Mesodermal cell (in vitro differentiated cells): ENCODE measurements at regions not wholly inside any gene's neighbourhood (a gene's known extent, or its start where the extent isn't known, plus 50 kb on each side); places are given as distances from the start of the nearest gene placed in this dataset.

Source experiments
- H3K27ac ChIP-seq: 2 replicates; pipeline ENCODE4 v1.7.0; 2013; ENCODE audit warnings: mild to moderate bottlenecking, low read depth, low read length, moderate library complexity; ENCODE audit not compliant: severe bottlenecking
- H3K36me3 ChIP-seq: 2 replicates; pipeline ENCODE4 v1.7.1; 2013; ENCODE audit warnings: mild to moderate bottlenecking, low read length, moderate library complexity; ENCODE audit not compliant: control insufficient read depth, insufficient read depth
- H3K4me1 ChIP-seq: one replicate; pipeline ENCODE4 v1.7.1; 2013; ENCODE audit warnings: mild to moderate bottlenecking, low read length; ENCODE audit not compliant: insufficient read depth, control insufficient read depth, poor library complexity, severe bottlenecking
- H3K4me3 ChIP-seq: 2 replicates; pipeline ENCODE4 v1.7.0; 2013; ENCODE audit warnings: low read length, control low read depth, mild to moderate bottlenecking; ENCODE audit not compliant: insufficient read depth, poor library complexity, severe bottlenecking; ENCODE audit errors: extremely low read depth
- H3K9me3 ChIP-seq: 2 replicates; pipeline ENCODE4 v1.7.1; 2013; ENCODE audit warnings: mild to moderate bottlenecking, low read length, moderate library complexity; ENCODE audit not compliant: control insufficient read depth
- WGBS, 2 experiments: methylation state at CpG; one replicate each; pipeline ENCODE4 v1.1.5; 2013; ENCODE audit warnings: missing lambda C conversion rate in 2 of 2; ENCODE audit not compliant: insufficient coverage in 2 of 2; 5-methylcytosine and 5-hydroxymethylcytosine counted together

DNA sequence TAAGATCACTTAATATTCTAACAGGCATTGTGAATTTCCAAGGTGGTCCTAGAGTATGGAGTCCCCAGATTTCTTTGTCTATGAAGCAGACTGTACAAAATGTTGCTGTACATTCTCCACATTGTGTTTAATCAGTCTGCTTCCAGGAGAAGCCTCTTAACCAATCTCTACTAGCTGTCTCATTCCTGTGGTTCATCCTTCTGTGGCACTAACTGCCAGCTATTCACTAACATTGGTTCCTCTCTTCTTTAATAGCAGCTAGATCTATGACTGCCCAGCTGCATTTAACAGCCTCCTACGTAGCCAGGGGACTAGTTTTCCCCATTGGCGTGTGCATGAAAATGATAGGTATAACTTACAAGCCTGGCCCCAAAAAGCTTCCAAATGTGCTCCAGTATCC is 395.4 kb downstream of the SAMD5 start:
- Histone ChIP-seq H3K36me3 (no peaks in the 10 kb centered on the region), H3K4me1 (peaks cover 10% of the 10 kb centered on the region), H3K4me3 (no peak overlapping the region), H3K9me3 (no peaks in the 10 kb centered on the region), H3K27ac (no peak overlapping the region)
- 88% methylated on average over 2 of the region's 2 CpGs; no CpG with 5 or more reads in 1 of the 2 experiments for WGBS, 2 experiments

- Histone ChIP-seq H3K36me3 (no peaks in the 10 kb centered on the region), H3K9me3 (no peaks in the 10 kb centered on the region), H3K4me1 (peaks cover 10% of the 10 kb centered on the region), H3K27ac (no peak overlapping the region), H3K4me3 (no peak overlapping the region)
- WGBS, 2 experiments, result 100% methylated on average over 1 of the region's 4 CpGs; no CpG with 5 or more reads in 1 of the 2 experiments
These were observed 395.9 kb downstream of the SAMD5 start for GRCh38 chr6:147904416-147904815.

- no peaks in the 10 kb centered on the region for H3K9me3 ChIP-seq
- peaks cover 10% of the 10 kb centered on the region for H3K4me1 ChIP-seq
- no peaks in the 10 kb centered on the region for H3K36me3 ChIP-seq
- no peak overlapping the region for H3K4me3 ChIP-seq
- WGBS, 2 experiments, result 80 to 100% methylated on average over 1 of the region's 3 CpGs
- H3K27ac ChIP-seq, result no peak overlapping the region
These were observed 397.2 kb downstream of the SAMD5 start for GRCh38 chr6:147905711-147906110.

DNA sequence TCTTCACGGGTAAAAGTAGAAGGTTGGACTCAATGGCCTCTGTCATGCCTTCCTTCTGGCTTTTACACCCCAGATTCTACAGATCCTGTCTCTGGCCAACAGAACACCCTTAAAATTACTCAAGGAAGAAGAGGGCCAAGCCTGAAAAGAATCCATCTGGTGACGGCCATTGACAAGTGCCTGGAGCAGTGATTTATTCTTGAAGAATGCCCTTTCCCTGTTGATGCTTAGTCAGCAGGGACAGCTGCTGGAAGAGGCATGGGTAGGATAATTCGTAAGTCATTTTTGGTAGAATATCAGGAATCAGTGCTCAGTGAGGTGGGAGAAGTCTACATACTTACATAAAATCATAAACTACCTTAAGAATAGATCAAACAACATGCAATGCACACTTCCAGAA is 397.9 kb downstream of the SAMD5 start:
- H3K36me3 ChIP-seq, result no peaks in the 10 kb centered on the region
- no peaks in the 10 kb centered on the region for H3K9me3 ChIP-seq
- 78 to 100% methylated on average over 1 to 2 of the region's 3 CpGs for WGBS, 2 experiments
- no peak overlapping the region for H3K27ac ChIP-seq
- H3K4me1 ChIP-seq, result peaks cover 10% of the 10 kb centered on the region
- H3K4me3 ChIP-seq, result no peak overlapping the region

DNA sequence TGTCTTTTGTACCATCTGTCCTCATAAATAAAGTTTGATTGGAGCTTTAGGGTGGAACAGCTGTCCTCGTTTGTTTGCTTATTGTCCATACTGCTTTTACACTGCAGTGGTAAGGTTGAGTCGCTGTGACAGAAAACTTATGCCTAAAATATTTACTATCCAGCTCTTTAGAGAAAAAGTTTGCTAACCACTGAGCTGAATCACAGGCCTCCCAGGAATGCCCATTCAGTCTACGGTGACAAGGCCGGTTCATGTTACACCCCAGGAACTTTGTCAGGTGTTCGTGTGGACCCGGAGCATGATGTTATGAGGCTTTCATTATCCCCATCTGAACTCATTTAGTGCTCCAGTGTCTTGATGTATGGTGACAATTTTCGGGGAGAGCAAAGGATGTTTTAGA is 401.1 kb downstream of the SAMD5 start:
- Histone ChIP-seq H3K36me3 (no peaks in the 10 kb centered on the region), H3K27ac (no peak overlapping the region), H3K4me3 (no peak overlapping the region), H3K4me1 (peaks cover 10% of the 10 kb centered on the region), H3K9me3 (no peaks in the 10 kb centered on the region)
- WGBS, 2 experiments, result 86 to 88% methylated on average over 4 to 6 of the region's 7 CpGs

GRCh38 chr6:147910281-147910680 is 401.8 kb downstream of the SAMD5 start:
- Histone ChIP-seq H3K27ac (no peak overlapping the region), H3K4me3 (no peak overlapping the region), H3K9me3 (no peaks in the 10 kb centered on the region), H3K4me1 (peaks cover 10% of the 10 kb centered on the region), H3K36me3 (no peaks in the 10 kb centered on the region)
- WGBS, 2 experiments, result 81 to 92% methylated on average over 6 to 8 of the region's 9 CpGs

GRCh38 chr6:147911057-147911456 is 402.6 kb downstream of the SAMD5 start:
- Histone ChIP-seq H3K27ac (no peak overlapping the region), H3K4me3 (no peak overlapping the region), H3K4me1 (peaks cover 5% of the 10 kb centered on the region), H3K9me3 (no peaks in the 10 kb centered on the region), H3K36me3 (no peaks in the 10 kb centered on the region)
- WGBS, 2 experiments, result 100% methylated on average over 1 to 3 of the region's 3 CpGs

- 60 to 83% methylated on average over 1 of the region's 2 CpGs for WGBS, 2 experiments
- no peaks in the 10 kb centered on the region for H3K36me3 ChIP-seq
- H3K27ac ChIP-seq, result no peak overlapping the region
- no peaks in the 10 kb centered on the region for H3K9me3 ChIP-seq
- H3K4me3 ChIP-seq, result no peak overlapping the region
- no peaks in the 10 kb centered on the region for H3K4me1 ChIP-seq
These were observed 403.2 kb downstream of the SAMD5 start for GRCh38 chr6:147911686-147912085.

- no peaks in the 10 kb centered on the region for H3K9me3 ChIP-seq
- no peak overlapping the region for H3K27ac ChIP-seq
- H3K36me3 ChIP-seq, result no peaks in the 10 kb centered on the region
- H3K4me1 ChIP-seq, result no peaks in the 10 kb centered on the region
- WGBS, 2 experiments, result 41 to 65% methylated on average over 5 of the region's 7 CpGs
- H3K4me3 ChIP-seq, result no peak overlapping the region
These were observed 414.3 kb downstream of the SAMD5 start for GRCh38 chr6:147922799-147923198.

DNA sequence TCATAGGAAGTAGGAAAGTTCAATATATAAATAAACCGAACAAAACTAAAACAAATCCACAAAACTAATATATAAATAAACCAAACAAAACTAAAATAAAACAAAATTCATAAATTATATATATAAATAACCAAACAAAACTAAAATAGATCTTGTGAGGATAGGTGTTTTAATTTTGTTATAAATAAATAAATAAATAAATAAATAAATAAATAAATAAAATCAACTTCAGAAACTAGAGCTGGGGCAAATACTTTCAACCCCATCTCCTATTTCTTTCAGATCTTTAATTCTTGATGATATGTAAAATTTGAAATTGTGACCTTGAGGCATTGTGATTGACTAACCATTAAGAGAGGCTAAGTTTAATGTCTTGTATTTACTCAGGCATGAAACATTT is 416.1 kb downstream of the SAMD5 start:
- H3K4me3 ChIP-seq, result no peak overlapping the region
- WGBS, 2 experiments, result no CpG with 5 or more reads among the region's 1 CpG
- no peak overlapping the region for H3K27ac ChIP-seq
- H3K9me3 ChIP-seq, result no peaks in the 10 kb centered on the region
- no peaks in the 10 kb centered on the region for H3K4me1 ChIP-seq
- no peaks in the 10 kb centered on the region for H3K36me3 ChIP-seq

DNA sequence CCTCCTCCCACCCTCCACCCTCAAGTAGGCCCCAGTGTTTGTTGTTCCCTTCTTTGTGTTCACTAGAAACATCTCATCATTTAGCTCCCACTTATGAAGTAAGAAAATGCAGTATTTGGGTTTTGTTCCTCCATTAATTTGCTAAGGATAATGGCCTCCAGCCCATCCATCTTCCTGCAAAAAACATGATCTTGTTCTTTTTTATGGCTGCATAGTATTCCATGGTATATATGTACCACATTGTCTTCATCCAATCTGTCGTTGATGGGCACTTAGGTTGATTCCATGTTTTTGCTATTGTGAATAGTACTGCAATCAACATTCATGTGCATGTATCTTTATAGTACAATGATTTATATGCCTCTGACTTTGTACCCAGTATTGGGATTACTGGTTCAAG is 416.8 kb upstream of the SASH1 start:
- no CpG with 5 or more reads among the region's 1 CpG for WGBS, 2 experiments
- H3K4me3 ChIP-seq, result no peak overlapping the region

More for the DNA sequence above, 416.8 kb upstream of the SASH1 start:
- H3K4me1 ChIP-seq, result no peaks in the 10 kb centered on the region
- H3K9me3 ChIP-seq, result no peaks in the 10 kb centered on the region
- no peaks in the 10 kb centered on the region for H3K36me3 ChIP-seq
- no peak overlapping the region for H3K27ac ChIP-seq
